NCI-H2081 (cell line): ENCODE measurements at regions not wholly inside any gene's neighbourhood (a gene's known extent, or its start where the extent isn't known, plus 50 kb on each side); places are given as distances from the start of the nearest gene placed in this dataset.
"Not testable (repeated sequence)": the region's sequence is repeated elsewhere in the genome, so short reads cannot be mapped to it uniquely, and the experiment has no call there.

Source experiments
- DNase-seq, 2 experiments: peaks; one replicate each; lab custom pipeline; 2025; lab: John Stamatoyannopoulos, UW

DNA sequence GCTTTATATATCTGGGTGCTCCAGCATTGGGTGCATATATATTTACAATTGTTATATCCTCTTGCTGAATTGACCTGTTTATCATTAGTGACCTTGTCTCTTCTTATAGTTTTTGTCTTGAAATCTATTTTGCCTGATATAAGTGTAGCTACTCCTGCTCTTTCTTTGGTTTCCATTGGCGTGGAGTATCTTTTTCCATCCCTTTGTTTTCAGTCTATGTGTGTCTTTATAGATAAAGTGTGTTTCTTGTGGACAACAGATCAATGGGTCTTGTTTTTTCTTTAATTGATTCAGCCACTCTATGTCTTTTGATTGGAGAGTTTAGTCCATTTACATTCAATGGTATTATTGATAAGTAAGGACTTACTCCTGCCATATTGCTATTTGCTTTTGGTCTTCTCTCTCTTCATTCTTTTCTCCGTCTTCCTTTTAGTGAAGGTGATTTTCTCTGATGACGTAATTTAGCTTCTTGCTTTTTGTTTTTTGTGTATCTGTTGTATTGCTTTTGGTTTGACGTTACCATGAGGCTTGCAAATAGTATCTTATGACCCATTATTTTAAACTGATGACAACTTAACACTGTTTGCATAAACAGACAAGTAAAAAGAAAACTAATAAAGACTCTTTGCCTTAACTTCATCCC is 347.6 kb downstream of the TMEM121 start:
- no peak for DNase-seq

DNA sequence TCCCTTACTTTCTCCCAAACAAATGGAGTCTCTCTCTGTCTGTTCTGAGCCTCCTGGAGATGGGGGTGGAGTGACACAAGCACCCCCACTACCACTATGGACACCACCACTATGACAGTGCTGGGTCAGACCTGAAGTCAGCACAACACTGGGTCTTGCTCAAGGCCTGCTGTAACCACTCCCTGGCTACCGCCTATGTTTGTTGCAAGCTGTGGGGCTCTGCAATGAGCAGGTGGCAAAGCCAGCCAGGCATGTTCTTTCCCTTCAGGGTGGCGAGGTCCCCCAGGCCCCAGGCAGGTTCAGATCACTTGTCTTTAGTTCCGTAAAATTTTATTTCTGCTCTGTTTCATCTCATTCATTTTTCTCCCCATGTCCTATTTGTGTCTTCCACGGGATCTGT is 349.8 kb downstream of the TMEM121 start:
- no peak for DNase-seq

GRCh38 chr14:105876829-105877228 is 350.4 kb downstream of the TMEM121 start:
- DNase-seq = no peak

- no peak for DNase-seq
Measured at GRCh38 chr14:105877645-105878044, 351.3 kb downstream of the TMEM121 start.

DNA sequence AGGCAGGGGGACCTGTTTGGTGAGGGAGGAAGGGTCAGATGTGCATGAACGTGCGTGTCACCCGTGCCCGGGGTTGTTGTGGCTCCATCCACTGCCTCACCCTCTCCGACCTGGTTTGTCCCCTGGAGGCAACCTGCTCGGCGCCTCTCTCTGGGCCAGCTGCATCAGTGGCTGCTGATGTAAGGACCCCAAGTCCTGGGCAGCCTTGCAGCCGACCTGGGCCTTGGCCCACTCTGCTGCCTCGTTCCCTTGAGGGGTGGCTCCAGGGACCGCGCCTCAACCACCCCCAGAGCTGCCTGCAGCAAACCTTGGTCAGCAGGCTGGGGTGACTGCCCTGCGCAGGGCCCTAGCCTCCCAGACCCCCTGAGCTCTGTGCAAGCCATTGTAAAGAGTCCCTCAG is 351.7 kb downstream of the TMEM121 start:
- DNase-seq = no peak

- no peak for DNase-seq
Measured at GRCh38 chr14:105878554-105878953, 352.2 kb downstream of the TMEM121 start.

GRCh38 chr14:105879503-105879866 is 353.1 kb downstream of the TMEM121 start:
- no peak for DNase-seq

DNA sequence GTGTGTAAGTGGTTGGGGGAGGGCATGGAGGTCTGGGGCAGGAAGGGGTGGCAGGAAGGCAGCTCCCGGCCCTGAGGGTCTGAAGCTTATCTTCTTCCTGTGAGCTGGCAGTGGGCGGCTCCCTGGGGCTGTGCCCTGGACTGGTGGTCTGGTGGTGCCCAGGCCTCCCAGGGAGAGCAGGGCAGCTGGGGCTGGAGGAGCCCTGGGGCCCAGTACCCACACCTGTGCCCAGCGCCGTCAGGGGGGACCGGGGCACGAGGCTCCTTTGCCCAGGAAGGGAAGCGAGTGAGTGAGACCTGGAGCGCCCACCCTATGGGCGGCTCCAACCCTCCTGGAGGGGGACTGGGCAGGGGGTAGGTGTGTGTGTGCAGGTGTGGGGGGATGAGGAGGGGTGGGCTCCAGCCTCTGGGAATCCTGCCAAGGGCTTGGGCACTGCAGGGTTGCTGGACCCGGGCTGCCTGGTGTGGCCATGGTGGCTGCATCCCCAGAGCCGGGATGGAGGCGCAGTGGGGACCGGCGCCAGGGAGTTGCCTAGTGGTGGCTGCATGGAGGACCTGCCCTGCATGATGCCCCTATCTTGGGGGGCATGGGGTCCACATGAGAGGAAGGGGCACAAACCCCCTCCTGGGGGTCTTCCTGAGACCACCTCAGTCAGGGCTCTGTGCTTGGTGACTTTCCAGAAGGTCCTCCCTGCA is 353.6 kb downstream of the TMEM121 start:
- no peak for DNase-seq

GRCh38 chr14:105880616-105881015 is 354.2 kb downstream of the TMEM121 start:
- no peak for DNase-seq

DNA sequence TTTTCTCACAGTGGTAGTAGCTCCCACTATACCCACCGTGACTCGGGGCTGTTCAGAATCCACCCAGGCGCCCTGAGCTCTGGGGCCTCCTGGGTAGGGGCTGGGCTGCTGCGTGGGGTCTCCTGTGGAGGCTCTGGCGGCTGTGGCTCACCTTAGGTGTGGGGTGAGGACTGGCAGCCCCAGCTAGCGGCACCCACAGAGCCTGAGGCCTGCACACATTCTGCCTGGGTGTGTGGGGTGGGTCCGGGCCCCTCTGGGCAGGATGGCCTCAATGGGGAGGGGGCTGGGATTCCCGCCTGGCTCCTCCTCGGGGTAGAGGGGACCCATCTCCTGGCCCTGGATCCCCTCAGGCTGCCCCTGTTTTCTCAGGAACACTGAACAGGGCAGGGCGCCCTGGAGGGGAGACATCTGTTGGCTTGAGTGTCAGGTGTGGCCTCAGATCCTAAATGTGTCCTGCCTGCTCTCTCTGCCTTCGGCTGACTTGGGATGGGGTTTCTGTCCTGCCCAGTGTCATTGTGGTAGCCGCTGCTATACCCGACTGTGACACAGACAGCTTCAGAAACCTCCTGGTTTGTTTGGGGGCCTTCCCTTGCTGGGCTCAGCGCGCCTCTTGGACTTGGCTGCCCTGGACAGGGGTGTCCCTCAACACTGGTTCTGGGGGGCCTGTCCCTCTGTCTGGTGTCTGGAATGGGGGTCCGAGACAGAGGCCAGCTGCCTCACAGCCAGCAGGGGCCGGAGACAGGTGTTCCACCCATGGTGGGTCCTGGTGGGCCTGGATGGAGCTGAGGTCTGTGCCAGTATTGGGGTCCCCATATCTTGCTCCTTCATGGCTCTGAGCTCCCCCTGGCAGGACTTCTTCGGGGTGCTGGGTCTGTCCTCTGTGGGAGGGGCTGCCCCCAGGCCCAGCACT is 354.9 kb downstream of the TMEM121 start:
- DNase-seq = no peak

- DNase-seq = not testable (repeated sequence)
Measured at GRCh38 chr14:105882011-105882410, 355.6 kb downstream of the TMEM121 start.

- no peak for DNase-seq
Measured at GRCh38 chr14:105882626-105883025, 356.2 kb downstream of the TMEM121 start.

DNA sequence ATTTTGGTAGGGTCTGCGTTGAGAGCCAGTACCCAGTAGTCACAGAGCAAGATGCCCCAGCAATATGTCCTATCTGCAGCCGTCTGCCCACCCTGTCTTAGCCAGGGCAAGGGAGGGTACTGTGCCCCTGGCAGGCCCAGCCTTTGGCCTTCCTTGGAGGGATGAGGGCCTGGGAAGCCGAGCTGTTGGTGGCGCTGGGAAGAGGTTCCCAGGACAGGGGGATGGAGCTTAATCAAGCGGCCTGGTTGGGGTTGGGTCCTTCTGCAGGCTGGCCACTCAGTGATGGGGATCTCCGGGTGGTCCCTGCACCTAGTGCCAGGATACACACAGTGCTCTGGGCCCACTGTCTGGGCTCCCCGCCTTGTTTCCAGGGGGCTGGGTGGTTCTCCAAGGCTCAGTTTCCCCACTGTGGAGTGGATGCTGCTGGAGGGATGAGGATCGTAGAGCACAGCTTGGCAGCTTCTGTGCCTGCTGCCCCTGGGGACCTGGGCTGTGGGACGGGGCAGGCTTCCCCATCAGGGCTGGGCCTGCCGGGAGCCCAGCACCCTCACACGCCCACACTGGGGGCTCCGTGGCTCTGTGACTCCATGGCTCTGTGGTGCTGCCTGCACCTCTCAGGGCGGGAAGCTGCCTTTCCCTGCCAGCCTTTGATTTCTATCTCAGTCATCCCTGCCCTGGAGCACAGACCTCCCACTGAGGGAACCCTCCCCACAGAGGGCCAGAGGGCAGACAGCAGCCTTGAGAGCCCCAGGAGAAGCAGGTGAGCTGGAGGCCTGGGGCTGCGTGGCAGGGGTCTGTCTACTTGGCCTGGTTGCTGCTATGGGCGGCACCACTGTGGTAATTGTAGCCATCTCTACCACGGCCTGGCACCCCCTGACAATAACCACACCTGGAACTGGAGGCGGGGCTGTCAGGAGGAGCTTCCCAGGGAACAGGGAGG is 357.0 kb downstream of the TMEM121 start:
- DNase-seq = no peak

DNA sequence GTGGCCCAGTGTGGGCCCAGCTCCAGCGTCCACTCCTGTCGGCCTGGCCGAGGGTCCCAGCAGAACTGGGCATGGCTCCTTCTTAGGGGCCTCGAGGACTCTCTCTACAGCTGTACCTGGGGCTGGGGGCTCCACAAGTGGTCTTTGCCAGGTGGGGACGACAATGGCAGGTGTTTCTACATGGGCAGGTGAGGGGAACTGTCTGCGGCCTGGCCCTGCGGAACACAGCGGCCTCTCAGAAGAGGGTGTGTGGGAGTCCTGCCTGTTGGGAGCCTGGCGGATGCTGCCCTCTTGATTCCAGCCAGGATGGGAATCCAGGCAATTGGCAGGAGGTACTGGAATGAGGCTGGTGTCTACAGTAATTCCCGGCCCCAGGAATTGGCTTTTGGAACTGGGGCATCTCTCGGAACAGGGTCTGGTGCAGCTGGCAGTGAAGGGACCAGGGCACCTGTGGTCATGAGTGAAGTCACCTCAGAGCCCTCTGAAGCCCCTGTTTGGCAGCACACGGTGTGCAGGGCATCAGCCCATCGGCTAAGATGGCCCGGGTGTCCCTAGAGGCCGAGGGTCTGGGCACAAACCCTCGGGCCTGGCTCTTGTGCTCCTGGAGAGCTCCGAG is 357.9 kb downstream of the TMEM121 start:
- not testable (repeated sequence) for DNase-seq

GRCh38 chr14:105884808-105885281 is 358.5 kb downstream of the TMEM121 start:
- DNase-seq = no peak

GRCh38 chr14:105885561-105886320 is 359.4 kb downstream of the TMEM121 start:
- no peak for DNase-seq

DNA sequence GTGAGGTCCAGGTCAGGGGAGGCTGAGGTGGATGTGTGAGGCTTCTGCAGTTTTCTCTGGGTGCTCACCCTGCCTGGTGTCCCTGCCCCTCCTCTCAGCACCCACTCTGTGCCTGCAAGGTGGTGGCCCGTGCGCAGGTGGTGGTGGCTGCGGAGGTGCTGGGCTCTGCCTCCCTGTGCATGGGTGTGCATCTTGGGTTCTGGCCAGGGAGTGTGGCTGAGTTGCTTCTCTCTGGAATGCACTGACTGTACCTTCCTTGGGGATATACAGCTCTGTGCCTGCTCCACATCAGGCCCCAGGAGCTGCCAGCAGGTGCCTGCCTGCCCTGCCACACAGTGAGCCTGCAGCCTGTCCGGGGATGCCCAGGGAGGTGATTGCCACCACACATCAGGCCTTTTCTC is 360.4 kb downstream of the TMEM121 start:
- not testable (repeated sequence) for DNase-seq

DNA sequence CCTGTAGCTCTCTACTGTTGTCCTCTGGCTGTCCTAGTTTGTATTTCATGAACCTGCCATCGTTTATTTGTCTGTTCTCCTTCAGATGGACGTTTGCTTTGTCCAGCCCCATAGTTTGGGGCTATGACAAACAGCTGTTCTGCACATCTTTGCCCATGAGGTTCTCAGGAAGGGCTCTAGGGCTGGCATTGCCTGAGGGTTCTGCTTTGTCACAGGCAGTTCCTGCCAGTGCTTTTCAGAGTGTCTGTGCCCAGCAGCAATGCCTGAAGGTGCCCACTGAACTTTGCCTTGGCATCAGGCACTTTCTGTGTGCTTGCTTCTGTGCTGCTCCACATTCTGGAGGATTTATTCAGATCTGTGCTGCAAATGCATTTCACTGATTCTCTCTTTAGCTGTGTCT is 361.3 kb downstream of the TMEM121 start:
- DNase-seq = no peak

DNA sequence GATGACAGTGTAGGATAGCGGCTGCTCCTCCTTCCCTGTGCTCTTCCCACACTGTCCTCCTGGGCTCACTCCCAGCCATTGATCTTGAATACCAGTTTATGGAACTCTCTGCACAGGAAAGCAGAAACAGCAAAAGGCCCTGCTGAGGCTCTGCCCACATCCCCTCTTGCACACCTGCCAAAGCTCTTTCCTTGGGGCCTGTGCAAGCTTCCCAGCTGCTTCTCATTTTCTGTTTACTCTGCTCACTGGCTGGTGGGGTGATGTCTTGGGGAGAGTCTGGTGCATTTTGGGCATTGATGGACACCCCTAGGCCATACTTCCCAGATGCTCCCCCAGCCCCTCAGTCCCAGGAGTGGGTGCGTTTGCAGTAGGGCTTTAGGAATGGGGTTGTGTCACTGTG is 361.8 kb downstream of the TMEM121 start:
- DNase-seq = no peak
